Parathyroid adenoma (tissue), 2 donors: ENCODE measurements at regions not wholly inside any gene's neighbourhood (a gene's known extent, or its start where the extent isn't known, plus 50 kb on each side); places are given as distances from the start of the nearest gene placed in this dataset.
A peak's percentile ranks its signal among the peaks of the same experiment; 100 is the strongest.

Source experiments
- H2AFZ ChIP-seq: fragments of 300-600 bp; sonication (generic); one replicate; pipeline ENCODE4 v1.7.0; 2017; ENCODE audit warnings: antibody characterized with exemption, mild to moderate bottlenecking
- H3K27ac ChIP-seq: fragments of 300-600 bp; sonication (generic); one replicate; pipeline ENCODE4 v1.7.0; 2017
- H3K27me3 ChIP-seq: fragments of 300-600 bp; sonication (generic); one replicate; pipeline ENCODE4 v1.7.0; 2017; ENCODE audit warnings: low read length; ENCODE audit not compliant: control insufficient read depth, insufficient read depth
- H3K36me3 ChIP-seq: fragments of 300-600 bp; sonication (generic); one replicate; pipeline ENCODE4 v1.7.0; 2017; ENCODE audit warnings: low read length; ENCODE audit not compliant: control insufficient read depth, insufficient read depth
- H3K4me1 ChIP-seq: fragments of 300-600 bp; sonication (generic); one replicate; pipeline ENCODE4 v1.7.0; 2017; ENCODE audit warnings: control low read depth
- H3K4me2 ChIP-seq: fragments of 300-600 bp; sonication (generic); one replicate; pipeline ENCODE4 v1.7.0; 2017; ENCODE audit warnings: low read length
- H3K4me3 ChIP-seq: fragments of 300-600 bp; sonication (generic); one replicate; pipeline ENCODE4 v1.7.0; 2017; ENCODE audit warnings: low read depth, low read length
- H3K79me2 ChIP-seq: fragments of 300-600 bp; sonication (generic); one replicate; pipeline ENCODE4 v1.7.0; 2017; ENCODE audit warnings: control low read depth
- H3K9ac ChIP-seq: fragments of 300-600 bp; sonication (generic); one replicate; pipeline ENCODE4 v1.7.0; 2017; ENCODE audit warnings: mild to moderate bottlenecking
- H3K9me3 ChIP-seq: fragments of 300-600 bp; sonication (generic); one replicate; pipeline ENCODE4 v1.7.0; 2017; ENCODE audit warnings: low read length; ENCODE audit not compliant: control insufficient read depth
- CTCF ChIP-seq: fragments of 300-600 bp; sonication (generic); IDR thresholded peaks from one replicate; pipeline ENCODE4 v1.7.0; 2017; ENCODE audit warnings: antibody characterized with exemption, mild to moderate bottlenecking
- donor health status: primary hyperparathyroidism.

GRCh38 chr14:101457301-101457935 is 103.9 kb upstream of the DIO3 start:
- no peak overlapping the region for H3K4me3 ChIP-seq
- no peaks in the 10 kb centered on the region for H3K9me3 ChIP-seq
- no peaks in the 10 kb centered on the region for H3K27me3 ChIP-seq
- H3K79me2 ChIP-seq, result no peaks in the 10 kb centered on the region
- H3K36me3 ChIP-seq, result no peaks in the 10 kb centered on the region
- no peaks in the 10 kb centered on the region for H3K4me1 ChIP-seq
- H2AFZ ChIP-seq, result no peak overlapping the region
- H3K4me2 ChIP-seq, result no peak overlapping the region
- no peak overlapping the region for H3K27ac ChIP-seq
- H3K9ac ChIP-seq, result no peak overlapping the region
- TF ChIP-seq CTCF, result no peak

- Histone ChIP-seq H3K4me3 (no peak overlapping the region), H3K9ac (no peak overlapping the region), H3K4me1 (no peaks in the 10 kb centered on the region), H3K27ac (no peak overlapping the region), H3K36me3 (no peaks in the 10 kb centered on the region), H3K27me3 (no peaks in the 10 kb centered on the region), H3K79me2 (no peaks in the 10 kb centered on the region), H2AFZ (no peak overlapping the region), H3K4me2 (no peak overlapping the region), H3K9me3 (no peaks in the 10 kb centered on the region)
- TF ChIP-seq CTCF, result no peak
These were observed 103.2 kb upstream of the DIO3 start for GRCh38 chr14:101457936-101458740.

- no peaks in the 10 kb centered on the region for H3K4me1 ChIP-seq
- H3K4me2 ChIP-seq, result peak overlapping the region; percentile 28
- H3K27me3 ChIP-seq, result no peaks in the 10 kb centered on the region
- no peak overlapping the region for H3K27ac ChIP-seq
- H3K4me3 ChIP-seq, result no peak overlapping the region
- no peaks in the 10 kb centered on the region for H3K36me3 ChIP-seq
- H3K9ac ChIP-seq, result no peak overlapping the region
- no peak overlapping the region for H2AFZ ChIP-seq
- TF ChIP-seq CTCF, result no peak
- H3K79me2 ChIP-seq, result no peaks in the 10 kb centered on the region
- no peaks in the 10 kb centered on the region for H3K9me3 ChIP-seq
These were observed 102.3 kb upstream of the DIO3 start for GRCh38 chr14:101458741-101459550.

GRCh38 chr14:101459551-101459900 is 101.8 kb upstream of the DIO3 start:
- no peak overlapping the region for H2AFZ ChIP-seq
- peak overlapping the region; percentile 28 for H3K4me2 ChIP-seq
- H3K27me3 ChIP-seq, result no peaks in the 10 kb centered on the region
- H3K36me3 ChIP-seq, result no peaks in the 10 kb centered on the region
- no peaks in the 10 kb centered on the region for H3K79me2 ChIP-seq
- H3K9ac ChIP-seq, result no peak overlapping the region
- TF ChIP-seq CTCF, result no peak
- no peaks in the 10 kb centered on the region for H3K9me3 ChIP-seq
- no peak overlapping the region for H3K4me3 ChIP-seq
- H3K27ac ChIP-seq, result no peak overlapping the region
- H3K4me1 ChIP-seq, result no peaks in the 10 kb centered on the region
